ENCODE measurements at regions not wholly inside any gene's neighbourhood (a gene's known extent, or its start where the extent isn't known, plus 50 kb on each side); places are given as distances from the start of the nearest gene placed in this dataset.
A peak's percentile ranks its signal among the peaks of the same experiment; 100 is the strongest.

- TF ChIP-seq POLR2AphosphoS5 (IDR thresholded peaks at IDR 0.05) (no peak), POLR2A (IDR thresholded peaks at IDR 0.05) (no peak)
- H3K9me3 ChIP-seq, result peaks cover 0 to under 1% (median 0%) of the 10 kb centered on the region in 8 donors
- peak; percentile 27 for DNase-seq
- H3K4me3 ChIP-seq, result no peak overlapping the region
- peaks cover 0 to 99% (median 36%) of the 10 kb centered on the region in 7 donors for H3K27me3 ChIP-seq (replicated peaks in 1 of 7)
- H3K4me1 ChIP-seq, result no peaks in the 10 kb centered on the region
- no peak overlapping the region for H3K27ac ChIP-seq
- 52 to 61% (median 55%) methylated on average over 6 to 10 of the region's 10 CpGs for WGBS, 5 donors
- H3K36me3 ChIP-seq, result no peaks in the 10 kb centered on the region
- intact Hi-C loops (cut with DNase I; ENCODE audit: low total_unique reads), result no loop called here
Observed at GRCh38 chr5:176736301-176736930, 73.9 kb upstream of the UNC5A start.

- Histone ChIP-seq H3K9me3 (no peaks in the 10 kb centered on the region), H3K27me3 (replicated peaks in 1 of 7) (peaks cover 0 to 99% (median 43%) of the 10 kb centered on the region in 7 donors), H3K36me3 (no peaks in the 10 kb centered on the region), H3K27ac (no peak overlapping the region), H3K4me1 (no peaks in the 10 kb centered on the region), H3K4me3 (no peak overlapping the region)
- peak; percentile 36 for DNase-seq
- TF ChIP-seq POLR2AphosphoS5 (IDR thresholded peaks at IDR 0.05) (no peak), CTCF (IDR thresholded peaks at IDR 0.05 in 8 of 11, conservative IDR thresholded peaks at IDR 0.05 in 3 of 11) (no peak), POLR2A (IDR thresholded peaks at IDR 0.05) (no peak)
- WGBS, 5 donors, result 62 to 69% (median 67%) methylated on average over 11 of the region's 11 CpGs
- intact Hi-C loops (cut with DNase I; ENCODE audit: low total_unique reads), result no loop called here
Observed at GRCh38 chr5:176736931-176737745, 73.2 kb upstream of the UNC5A start.

- H3K27ac ChIP-seq, result no peak overlapping the region
- peaks cover 0 to 99% (median 50%) of the 10 kb centered on the region in 7 donors for H3K27me3 ChIP-seq (replicated peaks in 1 of 7)
- H3K36me3 ChIP-seq, result no peaks in the 10 kb centered on the region
- no peak for TF ChIP-seq CTCF (IDR thresholded peaks at IDR 0.05 in 8 of 11, conservative IDR thresholded peaks at IDR 0.05 in 3 of 11)
- TF ChIP-seq POLR2A (IDR thresholded peaks at IDR 0.05), result no peak
- TF ChIP-seq POLR2AphosphoS5 (IDR thresholded peaks at IDR 0.05), result no peak
- intact Hi-C loops (cut with DNase I; ENCODE audit: low total_unique reads), result no loop called here
- peak; percentile 37 for DNase-seq
- H3K4me1 ChIP-seq, result peaks cover 0 to 2% (median 0%) of the 10 kb centered on the region in 6 donors
- no peak overlapping the region for H3K4me3 ChIP-seq
- WGBS, 5 donors, result 77 to 86% (median 81%) methylated on average over 15 to 21 of the region's 21 CpGs
- H3K9me3 ChIP-seq, result no peaks in the 10 kb centered on the region
Observed at GRCh38 chr5:176737746-176738636, 72.4 kb upstream of the UNC5A start.

GRCh38 chr5:176738637-176739250 lies 71.6 kb upstream of the UNC5A start:
- no peak overlapping the region for H3K27ac ChIP-seq
- no peak overlapping the region for H3K4me3 ChIP-seq
- peak; percentile 40 for DNase-seq
- peaks cover 0 to 99% (median 58%) of the 10 kb centered on the region in 7 donors for H3K27me3 ChIP-seq (replicated peaks in 1 of 7)
- intact Hi-C loops (cut with DNase I; ENCODE audit: low total_unique reads), result no loop called here
- H3K9me3 ChIP-seq, result no peaks in the 10 kb centered on the region
- TF ChIP-seq CTCF (IDR thresholded peaks at IDR 0.05 in 8 of 11, conservative IDR thresholded peaks at IDR 0.05 in 3 of 11) (no peak), POLR2AphosphoS5 (IDR thresholded peaks at IDR 0.05) (no peak), POLR2A (IDR thresholded peaks at IDR 0.05) (no peak)
- no peaks in the 10 kb centered on the region for H3K36me3 ChIP-seq
- H3K4me1 ChIP-seq, result peaks cover 0 to 10% (median 7%) of the 10 kb centered on the region in 6 donors
- 70 to 81% (median 75%) methylated on average over 10 of the region's 10 CpGs for WGBS, 5 donors
